ENCODE measurements at regions not wholly inside any gene's neighbourhood (a gene's known extent, or its start where the extent isn't known, plus 50 kb on each side); places are given as distances from the start of the nearest gene placed in this dataset.

GRCh38 chr10:65346466-65346865, 1579.4 kb upstream of the LRRTM3 start (continued):
- TF ChIP-seq ETS1 (IDR thresholded peaks at IDR 0.05) = no peak
- TF ChIP-seq CTCF (conservative IDR thresholded peaks at IDR 0.05; ENCODE audit: low read depth in 2 of 2) = no peak
- TF ChIP-seq STAT1 (IDR thresholded peaks at IDR 0.05; ENCODE audit: unreplicated experiment) = no peak
- TF ChIP-seq REST (IDR thresholded peaks at IDR 0.05; ENCODE audit: unreplicated experiment) = no peak
- no peak for TF ChIP-seq ZNF114 (CRISPR knock-in tag; IDR thresholded peaks at IDR 0.05)
- no peak for TF ChIP-seq EZH2phosphoT487 (IDR thresholded peaks at IDR 0.05; ENCODE audit: unreplicated experiment)
- no peak for TF ChIP-seq NANOG (IDR thresholded peaks at IDR 0.05; ENCODE audit: borderline replicate concordance)

GRCh38 chr10:65348637-65349036, 1577.2 kb upstream of the LRRTM3 start:
- Histone ChIP-seq H3K27ac (ENCODE audit: low read depth) (no peak overlapping the region), H3K9me2 (ENCODE audit: insufficient read depth) (no peaks in the 10 kb centered on the region; the same call in 1 of the 2 replicates), H3K79me2 (replicated peaks; ENCODE audit: insufficient read depth) (no peaks in the 10 kb centered on the region), H3K27me3 (ENCODE audit: insufficient read depth) (no peaks in the 10 kb centered on the region), H2AFZ (no peak overlapping the region), H3K4me2 (no peak overlapping the region), H3K4me1 (ENCODE audit: insufficient read depth) (no peaks in the 10 kb centered on the region), H4K20me1 (replicated peaks; ENCODE audit: insufficient read depth) (no peaks in the 10 kb centered on the region), H3K4me3 (no peak overlapping the region), H3F3A (replicated peaks; ENCODE audit: low read depth) (no peaks in the 10 kb centered on the region), H3K36me3 (ENCODE audit: insufficient read depth) (no peaks in the 10 kb centered on the region)
- Mint-ChIP-seq H3K4me1 (peaks cover 7% of the 10 kb centered on the region), H3K9me3 (peaks cover 6% of the 10 kb centered on the region; the same call in 2 of the 3 replicates), H3K36me3 (ENCODE audit: low read depth) (peaks cover 6% of the 10 kb centered on the region; the same call in 1 of the 3 replicates), H3K27ac (no peak overlapping the region), H3K4me3 (no peak overlapping the region), H3K27me3 (ENCODE audit: insufficient read depth, low read depth, poor library complexity) (peaks cover 1% of the 10 kb centered on the region)
- DNase-seq (ENCODE audit: low spot score) (peak; percentile 52), ATAC-seq (no peak; the same call in 2 of the 3 replicates)
- TF ChIP-seq STAT1 (IDR thresholded peaks at IDR 0.05; ENCODE audit: unreplicated experiment) (no peak), ZNF114 (CRISPR knock-in tag; IDR thresholded peaks at IDR 0.05) (peak; percentile 67; the same call in 1 of the 2 replicates), CREB1 (CRISPR knock-in tag; IDR thresholded peaks at IDR 0.05; ENCODE audit: low read depth) (0 out of 2 replicates have a peak, but pooled peaks have one; percentile 27), CTCF (conservative IDR thresholded peaks at IDR 0.05; ENCODE audit: low read depth in 2 of 2) (no peak), POLR2AphosphoS5 (IDR thresholded peaks at IDR 0.05; ENCODE audit: low read depth) (no peak), JUNB (IDR thresholded peaks at IDR 0.05; ENCODE audit: unreplicated experiment) (no peak), EZH2 (IDR thresholded peaks at IDR 0.05; ENCODE audit: low read depth, unreplicated experiment) (no peak), REST (IDR thresholded peaks at IDR 0.05; ENCODE audit: unreplicated experiment) (no peak), ETS1 (IDR thresholded peaks at IDR 0.05) (no peak), NANOG (IDR thresholded peaks at IDR 0.05; ENCODE audit: borderline replicate concordance) (no peak), EZH2phosphoT487 (IDR thresholded peaks at IDR 0.05; ENCODE audit: unreplicated experiment) (no peak)
